PC-3 (cell line): ENCODE measurements at regions not wholly inside any gene's neighbourhood (a gene's known extent, or its start where the extent isn't known, plus 50 kb on each side); places are given as distances from the start of the nearest gene placed in this dataset.
A peak's percentile ranks its signal among the peaks of the same experiment; 100 is the strongest.
"Not testable (repeated sequence)": the region's sequence is repeated elsewhere in the genome, so short reads cannot be mapped to it uniquely, and the experiment has no call there.

Experiments
- ATAC-seq: fragments of 200-7000 bp; cut with Tn5 transposase; 2 replicates; pipeline ENCODE4 v1.9.1; 2020; ENCODE audit warnings: mild to moderate bottlenecking, moderate library complexity
- BruUV-seq: library from RNA; stranded (reverse); fragments of 400-500 nt; replicated peaks from 2 replicates; lab custom pipeline; 2021; lab: Mats Ljungman, UMichigan
- CTCF ChIA-PET: fragments of 300-600 bp; sonication (Branson Sonifier 250); formaldehyde crosslinking; loops from one replicate; lab custom pipeline; 2022; ENCODE audit warnings: antibody characterized with exemption; lab: Charles Lee
- POLR2A ChIA-PET: fragments of 300-600 bp; sonication (Branson Sonifier 250); formaldehyde crosslinking; loops from one replicate; lab custom pipeline; 2022; ENCODE audit warnings: antibody characterized with exemption; ENCODE audit not compliant: unreplicated experiment; lab: Charles Lee
- DNase-seq: peaks from one replicate; pipeline ENCODE4 v3.0.0-alpha.2; 2015
- H2AFZ ChIP-seq: fragments of 300-600 bp; sonication (generic); 2 replicates; pipeline ENCODE4 v1.6.0; 2016; ENCODE audit warnings: antibody characterized with exemption, low read length
- H3F3A ChIP-seq: fragments of 300-600 bp; sonication (generic); one replicate; pipeline ENCODE4 v1.6.0; 2017; ENCODE audit warnings: antibody characterized with exemption, low read length, control low read depth, mild to moderate bottlenecking; ENCODE audit not compliant: unreplicated experiment
- H3K27ac ChIP-seq: fragments of 300-600 bp; sonication (generic); 2 replicates; pipeline ENCODE4 v1.5.1; 2016; ENCODE audit warnings: mild to moderate bottlenecking, low read length
- H3K27me3 ChIP-seq: fragments of 300-600 bp; sonication (generic); 2 replicates; pipeline ENCODE4 v1.6.1; 2016; ENCODE audit warnings: low read length, mixed read lengths
- H3K36me3 ChIP-seq: fragments of 300-600 bp; sonication (generic); 2 replicates; pipeline ENCODE4 v1.6.1; 2016; ENCODE audit warnings: low read depth, mixed run types, low read length, mixed read lengths
- H3K4me1 ChIP-seq: fragments of 300-600 bp; sonication (generic); 2 replicates; pipeline ENCODE4 v1.5.1; 2016; ENCODE audit warnings: low read length; ENCODE audit not compliant: insufficient read depth
- H3K4me2 ChIP-seq: fragments of 300-600 bp; sonication (generic); 2 replicates; pipeline ENCODE4 v1.6.0; 2016; ENCODE audit warnings: low read length
- H3K4me3 ChIP-seq: fragments of 300-600 bp; sonication (generic); 2 replicates; pipeline ENCODE4 v1.5.1; 2016; ENCODE audit warnings: mild to moderate bottlenecking, low read length, mixed read lengths
- H3K79me2 ChIP-seq: fragments of 300-600 bp; sonication (generic); 2 replicates; pipeline ENCODE4 v1.6.1; 2017; ENCODE audit warnings: low read length, mixed read lengths
- H3K9ac ChIP-seq: fragments of 300-600 bp; sonication (generic); 2 replicates; pipeline ENCODE4 v1.6.0; 2016; ENCODE audit warnings: mild to moderate bottlenecking, low read length
- H3K9me2 ChIP-seq: fragments of 300-600 bp; sonication (generic); replicated peaks from 2 replicates; pipeline ENCODE4 v1.6.1; 2016; ENCODE audit warnings: mixed run types, low read length, mixed read lengths
- H3K9me3 ChIP-seq: fragments of 300-600 bp; sonication (generic); 2 replicates; pipeline ENCODE4 v1.6.1; 2016; ENCODE audit warnings: low read length, mixed read lengths
- H4K20me1 ChIP-seq: fragments of 300-600 bp; sonication (generic); 2 replicates; pipeline ENCODE4 v1.6.1; 2016; ENCODE audit warnings: low read length, mixed read lengths
- EZH2 ChIP-seq: fragments of 300-600 bp; sonication (generic); IDR thresholded peaks from one replicate; pipeline ENCODE4 v1.6.1; 2017; ENCODE audit warnings: antibody characterized with exemption, mild to moderate bottlenecking, low read length; ENCODE audit not compliant: unreplicated experiment
- EZH2phosphoT487 ChIP-seq: fragments of 300-600 bp; sonication (generic); IDR thresholded peaks from 2 replicates; pipeline ENCODE4 v1.6.1; 2018; ENCODE audit warnings: mild to moderate bottlenecking, antibody characterized with exemption, low read length, borderline replicate concordance
- intact Hi-C: fragments of 100-400 bp; cut with micrococcal nuclease; formaldehyde crosslinking; loops from 2 replicates; pipeline ENCODE4 v1.9.0; 2023
- TF ChIP-seq, protein P1 (sequence below): fragments of 300-600 bp; sonication (generic); conservative IDR thresholded peaks from 2 replicates; pipeline ENCODE4 v1.5.1; 2017; ENCODE audit warnings: antibody characterized with exemption, low read depth, mild to moderate bottlenecking, low read length

DNA sequence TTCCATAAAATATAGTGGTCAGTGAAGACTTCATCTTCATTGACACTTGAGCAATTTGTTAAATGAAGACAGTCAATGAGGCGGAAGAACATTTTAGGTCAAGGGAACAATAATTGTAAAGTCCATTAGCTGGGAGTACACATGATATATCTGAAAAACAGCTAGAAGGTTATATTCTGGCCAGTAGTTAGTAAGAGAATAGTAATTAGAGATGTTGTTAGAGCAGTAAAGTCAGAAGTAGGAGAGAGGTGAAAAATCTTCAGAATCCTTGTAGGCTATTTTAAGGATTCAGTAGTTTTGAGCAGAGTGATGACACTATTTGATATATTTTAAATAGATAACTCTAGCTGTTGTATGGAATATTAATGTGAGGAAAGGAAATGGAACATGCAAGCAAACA, 915.6 kb upstream of the NEGR1 start:
- Histone ChIP-seq H2AFZ (no peak overlapping the region), H3F3A (no peaks in the 10 kb centered on the region), H3K36me3 (no peaks in the 10 kb centered on the region), H3K79me2 (no peaks in the 10 kb centered on the region), H3K4me1 (no peaks in the 10 kb centered on the region), H3K9me3 (no peaks in the 10 kb centered on the region), H3K9ac (no peak overlapping the region), H3K27me3 (0 out of 2 replicates have a peak, but pooled peaks cover 5% of the 10 kb centered on the region), H3K9me2 (no peaks in the 10 kb centered on the region), H4K20me1 (no peaks in the 10 kb centered on the region), H3K4me2 (no peak overlapping the region), H3K4me3 (no peak overlapping the region), H3K27ac (no peak overlapping the region)
- ATAC-seq (no peak), DNase-seq (no peak)
- intact Hi-C loops: no loop called here
- no TSS peak for BruUV-seq
- ChIA-PET CTCF (no interaction called here), POLR2A (no interaction called here)
- TF ChIP-seq EZH2phosphoT487: no peak
- TF ChIP-seq, protein P1, sequence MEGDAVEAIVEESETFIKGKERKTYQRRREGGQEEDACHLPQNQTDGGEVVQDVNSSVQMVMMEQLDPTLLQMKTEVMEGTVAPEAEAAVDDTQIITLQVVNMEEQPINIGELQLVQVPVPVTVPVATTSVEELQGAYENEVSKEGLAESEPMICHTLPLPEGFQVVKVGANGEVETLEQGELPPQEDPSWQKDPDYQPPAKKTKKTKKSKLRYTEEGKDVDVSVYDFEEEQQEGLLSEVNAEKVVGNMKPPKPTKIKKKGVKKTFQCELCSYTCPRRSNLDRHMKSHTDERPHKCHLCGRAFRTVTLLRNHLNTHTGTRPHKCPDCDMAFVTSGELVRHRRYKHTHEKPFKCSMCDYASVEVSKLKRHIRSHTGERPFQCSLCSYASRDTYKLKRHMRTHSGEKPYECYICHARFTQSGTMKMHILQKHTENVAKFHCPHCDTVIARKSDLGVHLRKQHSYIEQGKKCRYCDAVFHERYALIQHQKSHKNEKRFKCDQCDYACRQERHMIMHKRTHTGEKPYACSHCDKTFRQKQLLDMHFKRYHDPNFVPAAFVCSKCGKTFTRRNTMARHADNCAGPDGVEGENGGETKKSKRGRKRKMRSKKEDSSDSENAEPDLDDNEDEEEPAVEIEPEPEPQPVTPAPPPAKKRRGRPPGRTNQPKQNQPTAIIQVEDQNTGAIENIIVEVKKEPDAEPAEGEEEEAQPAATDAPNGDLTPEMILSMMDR: no peak
- TF ChIP-seq EZH2: no peak

DNA sequence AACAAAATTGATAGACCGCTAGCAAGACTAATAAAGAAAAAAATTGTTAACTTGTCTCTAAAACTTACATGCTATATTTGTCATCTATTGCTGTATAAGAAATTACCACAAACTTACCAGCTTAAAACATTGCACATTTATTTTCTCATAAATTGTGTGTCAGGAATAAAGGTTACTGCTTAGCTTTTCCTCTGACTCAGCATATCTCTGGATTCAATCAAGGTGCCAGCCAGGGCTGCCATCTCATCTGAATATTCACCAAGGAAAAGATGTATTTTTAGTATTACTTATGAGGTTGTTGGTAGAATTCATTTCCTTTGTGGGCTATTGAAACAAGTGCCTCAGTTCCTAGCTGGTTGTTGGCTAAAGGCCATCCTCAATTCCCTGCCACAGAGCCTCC, 912.6 kb upstream of the NEGR1 start:
- no TSS peak for BruUV-seq
- no peaks in the 10 kb centered on the region for H3F3A ChIP-seq
- no peaks in the 10 kb centered on the region for H3K4me1 ChIP-seq
- H3K79me2 ChIP-seq: no peaks in the 10 kb centered on the region
- ATAC-seq: no peak
- TF ChIP-seq, protein P1: no peak
- TF ChIP-seq EZH2 (no peak), EZH2phosphoT487 (no peak)
- H4K20me1 ChIP-seq: no peaks in the 10 kb centered on the region
- H3K9me3 ChIP-seq: no peaks in the 10 kb centered on the region
- H3K27me3 ChIP-seq: 0 out of 2 replicates have a peak, but pooled peaks cover 5% of the 10 kb centered on the region
- H3K9ac ChIP-seq: no peak overlapping the region
- CTCF ChIA-PET: no interaction called here
- intact Hi-C loops: no loop called here
- DNase-seq: no peak
- H3K36me3 ChIP-seq: no peaks in the 10 kb centered on the region
- H3K9me2 ChIP-seq: no peaks in the 10 kb centered on the region
- POLR2A ChIA-PET: no interaction called here
- H2AFZ ChIP-seq: no peak overlapping the region
- no peak overlapping the region for H3K4me3 ChIP-seq
- no peak overlapping the region for H3K4me2 ChIP-seq
- H3K27ac ChIP-seq: no peak overlapping the region

DNA sequence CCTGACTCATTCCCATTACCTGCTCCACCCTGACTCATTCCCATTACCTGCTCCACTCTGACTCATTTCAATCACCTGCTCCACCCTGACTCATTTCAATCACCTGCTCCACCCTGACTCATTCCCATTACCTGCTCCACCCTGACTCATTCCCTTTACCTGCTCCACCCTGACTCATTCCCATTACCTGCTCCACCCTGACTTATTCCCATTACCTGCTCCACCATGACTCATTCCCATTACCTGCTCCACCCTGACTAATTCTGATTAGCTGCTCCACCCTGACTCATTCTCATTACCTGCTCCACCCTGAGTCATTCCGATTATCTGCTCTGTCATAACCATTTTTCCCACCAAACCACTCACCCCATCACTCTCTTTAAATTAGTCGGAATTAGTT, 901.2 kb upstream of the NEGR1 start:
- H3K9me2 ChIP-seq, intact Hi-C loops, H3K79me2 ChIP-seq, CTCF ChIA-PET, POLR2A ChIA-PET, H2AFZ ChIP-seq, H3K27me3 ChIP-seq, H3K36me3 ChIP-seq, DNase-seq, H4K20me1 ChIP-seq, H3K4me2 ChIP-seq, ATAC-seq, H3K4me1 ChIP-seq, H3K9ac ChIP-seq, H3F3A ChIP-seq, H3K4me3 ChIP-seq, H3K9me3 ChIP-seq, BruUV-seq: not testable (repeated sequence)
- 0 out of 2 replicates have a peak overlapping the region, but pooled peaks have one; percentile 20 for H3K27ac ChIP-seq
